ENCODE measurements at regions not wholly inside any gene's neighbourhood (a gene's known extent, or its start where the extent isn't known, plus 50 kb on each side); places are given as distances from the start of the nearest gene placed in this dataset.
"Not testable (repeated sequence)": the region's sequence is repeated elsewhere in the genome, so short reads cannot be mapped to it uniquely, and the experiment has no call there.

GRCh38 chr12:16788506-16789203 lies 182.7 kb upstream of the LMO3 start:
- no peaks in the 10 kb centered on the region for H3K36me3 ChIP-seq

DNA sequence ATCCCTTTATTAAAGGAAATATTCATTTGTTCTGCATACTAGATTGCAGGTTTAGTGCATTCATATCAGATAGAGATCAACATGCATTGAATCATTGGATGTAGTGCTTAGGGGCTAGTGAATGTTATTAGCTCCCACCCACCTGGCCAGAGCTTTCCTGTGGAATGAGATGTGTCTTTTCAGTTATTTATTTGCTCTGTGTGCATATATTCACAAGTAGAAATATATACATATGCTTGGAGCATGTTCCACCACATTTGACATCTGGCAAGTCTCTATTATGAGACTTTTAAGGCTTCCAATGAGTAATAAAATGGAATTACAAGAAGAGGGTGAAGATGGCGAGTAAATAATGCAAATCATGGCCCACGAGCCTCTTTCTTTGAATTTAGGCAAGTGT lies 180.0 kb upstream of the LMO3 start:
- H3K27ac ChIP-seq: peak overlapping the region; percentile 65
- H3K4me3 ChIP-seq (ENCODE audit: low read depth, low read length): peak overlapping the region; percentile 18
- no peaks in the 10 kb centered on the region for H3K9me3 ChIP-seq (ENCODE audit: severe bottlenecking)
- TF ChIP-seq CTCF (IDR thresholded peaks at IDR 0.05; ENCODE audit: low read depth, low read length): no peak
- H3K36me3 ChIP-seq: no peaks in the 10 kb centered on the region
- DNase-seq: peak; percentile 17
- no peaks in the 10 kb centered on the region for H3K27me3 ChIP-seq (ENCODE audit: insufficient read depth, low read depth, severe bottlenecking)

More at GRCh38 chr12:16788506-16789203, 182.7 kb upstream of the LMO3 start:
- no peak for DNase-seq
- no peak for TF ChIP-seq CTCF (IDR thresholded peaks at IDR 0.05; ENCODE audit: low read depth, low read length)
- H3K27me3 ChIP-seq (ENCODE audit: insufficient read depth, low read depth, severe bottlenecking): no peaks in the 10 kb centered on the region
- peak overlapping the region; percentile 65 for H3K27ac ChIP-seq
- no peaks in the 10 kb centered on the region for H3K9me3 ChIP-seq (ENCODE audit: severe bottlenecking)
- peak overlapping the region; percentile 14 for H3K4me3 ChIP-seq (ENCODE audit: low read depth, low read length)

DNA sequence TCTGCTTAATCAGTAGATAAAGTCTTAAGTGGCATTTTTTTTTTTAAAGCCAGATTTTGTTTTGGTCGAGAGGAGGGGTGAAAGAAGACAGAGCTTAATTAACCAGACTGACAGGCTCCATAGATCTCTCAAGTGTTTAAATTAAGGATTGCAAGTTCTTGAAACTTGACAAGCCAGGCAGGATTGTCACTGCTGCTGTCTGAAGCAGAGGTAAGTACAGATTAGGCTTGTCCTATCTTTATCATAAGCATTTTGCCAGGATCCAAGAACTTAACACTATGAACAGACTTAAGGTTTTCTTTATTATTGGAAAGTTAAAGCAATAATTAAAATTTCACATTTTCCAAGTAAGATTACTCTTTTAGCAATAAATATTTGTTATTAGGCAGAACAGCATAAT lies 179.6 kb upstream of the LMO3 start:
- Histone ChIP-seq H3K36me3 (no peaks in the 10 kb centered on the region), H3K9me3 (ENCODE audit: severe bottlenecking) (no peaks in the 10 kb centered on the region), H3K4me3 (ENCODE audit: low read depth, low read length) (no peak overlapping the region), H3K27me3 (ENCODE audit: insufficient read depth, low read depth, severe bottlenecking) (no peaks in the 10 kb centered on the region), H3K27ac (peak overlapping the region; percentile 65)
- DNase-seq: peak; percentile 67
- TF ChIP-seq CTCF (IDR thresholded peaks at IDR 0.05; ENCODE audit: low read depth, low read length): no peak

DNA sequence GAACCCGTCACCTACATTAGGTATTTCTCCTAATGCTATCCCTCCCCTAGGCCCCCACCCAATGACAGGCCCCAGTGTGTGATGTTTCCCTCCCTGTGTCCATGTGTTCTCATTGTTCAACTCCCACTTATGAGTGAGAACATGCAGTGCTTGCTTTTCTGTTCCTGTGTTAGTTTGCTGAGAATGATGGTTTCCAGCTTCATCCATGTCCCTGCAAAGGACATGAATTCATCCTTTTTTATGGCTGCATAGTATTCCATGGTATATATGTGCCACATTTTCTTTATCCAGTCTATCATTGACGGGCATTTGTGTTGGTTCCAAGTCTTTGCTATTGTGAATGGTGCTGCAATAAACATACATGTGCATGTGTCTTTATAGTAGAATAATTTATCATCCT lies 163.2 kb upstream of the LMO3 start:
- H3K27ac ChIP-seq; H3K4me3 ChIP-seq (ENCODE audit: low read depth, low read length); DNase-seq; H3K27me3 ChIP-seq (ENCODE audit: insufficient read depth, low read depth, severe bottlenecking); H3K36me3 ChIP-seq; H3K9me3 ChIP-seq (ENCODE audit: severe bottlenecking): not testable (repeated sequence)

DNA sequence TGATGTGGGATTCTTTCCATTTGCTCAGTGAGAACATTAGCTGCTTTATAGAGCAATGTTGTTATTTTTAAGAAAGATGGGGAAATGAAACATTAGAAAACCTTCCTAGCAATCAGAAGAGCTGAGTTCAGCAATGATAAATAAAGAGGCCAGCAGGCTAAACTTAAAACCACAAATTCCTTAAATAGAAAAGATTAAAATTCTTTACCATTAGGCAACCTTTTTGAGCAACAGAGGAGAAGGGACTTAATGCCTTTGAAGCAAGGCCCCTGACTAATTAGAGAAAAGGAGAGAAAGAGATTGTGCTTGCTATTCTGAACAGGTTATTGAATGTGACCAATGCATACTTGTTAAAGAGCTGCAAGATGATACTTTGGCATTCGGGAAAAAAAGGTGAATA lies 160.8 kb upstream of the LMO3 start:
- no peak for DNase-seq
- Histone ChIP-seq H3K4me3 (ENCODE audit: low read depth, low read length) (no peak overlapping the region), H3K9me3 (ENCODE audit: severe bottlenecking) (peaks cover 2% of the 10 kb centered on the region), H3K36me3 (no peaks in the 10 kb centered on the region), H3K27me3 (ENCODE audit: insufficient read depth, low read depth, severe bottlenecking) (no peaks in the 10 kb centered on the region), H3K27ac (no peak overlapping the region)
- TF ChIP-seq CTCF (IDR thresholded peaks at IDR 0.05; ENCODE audit: low read depth, low read length): no peak

DNA sequence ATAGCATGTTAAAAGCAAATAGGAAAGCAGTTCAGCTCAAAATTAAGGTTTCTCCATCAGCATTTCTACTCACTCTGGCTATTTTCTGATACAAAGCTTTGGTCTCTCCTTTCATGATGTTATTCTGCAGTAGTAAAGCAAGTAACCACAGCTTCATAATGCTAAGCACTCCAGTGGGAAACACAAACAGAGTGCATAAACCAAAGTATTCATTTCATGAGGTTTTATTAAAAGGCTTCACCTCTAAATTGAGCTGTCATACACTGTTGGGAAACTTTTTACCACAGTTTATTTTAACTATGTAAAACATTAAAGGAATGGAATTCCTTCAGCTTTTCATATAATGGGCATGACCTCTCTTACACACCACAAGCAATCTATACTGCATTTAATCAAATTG lies 157.9 kb upstream of the LMO3 start:
- H3K27me3 ChIP-seq (ENCODE audit: insufficient read depth, low read depth, severe bottlenecking): no peaks in the 10 kb centered on the region
- DNase-seq: no peak
- H3K9me3 ChIP-seq (ENCODE audit: severe bottlenecking): peaks cover 2% of the 10 kb centered on the region
- no peak overlapping the region for H3K27ac ChIP-seq
- no peak for TF ChIP-seq CTCF (IDR thresholded peaks at IDR 0.05; ENCODE audit: low read depth, low read length)
- H3K36me3 ChIP-seq: no peaks in the 10 kb centered on the region
- H3K4me3 ChIP-seq (ENCODE audit: low read depth, low read length): no peak overlapping the region
